ENCODE measurements at regions not wholly inside any gene's neighbourhood (a gene's known extent, or its start where the extent isn't known, plus 50 kb on each side); places are given as distances from the start of the nearest gene placed in this dataset.
"Not testable (repeated sequence)": the region's sequence is repeated elsewhere in the genome, so short reads cannot be mapped to it uniquely, and the experiment has no call there.

- no peak for DNase-seq (ENCODE audit: low spot score)
These were observed 1130.1 kb upstream of the CELF4 start for GRCh38 chr18:38695559-38696280.

DNA sequence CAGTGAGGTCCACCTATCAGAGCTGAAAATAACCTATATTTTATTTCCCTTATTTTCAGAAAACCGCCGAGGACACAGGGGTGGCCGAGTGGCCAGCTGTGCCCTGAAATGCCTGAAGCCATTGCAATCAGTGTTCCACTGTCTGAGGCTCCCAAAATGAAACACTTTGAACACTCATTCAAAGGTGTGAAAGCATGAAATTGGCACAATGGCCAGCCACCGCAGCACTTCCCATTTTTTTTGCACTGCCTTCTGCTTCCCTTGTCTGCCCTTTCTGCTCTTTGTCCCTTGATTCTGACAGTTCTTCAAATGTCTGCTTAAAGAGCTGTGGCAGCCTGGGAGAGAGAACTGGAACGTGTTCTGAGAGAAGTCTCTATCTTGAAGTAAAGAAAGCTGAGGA is 1127.5 kb upstream of the CELF4 start:
- no peak for DNase-seq (ENCODE audit: low spot score)

DNA sequence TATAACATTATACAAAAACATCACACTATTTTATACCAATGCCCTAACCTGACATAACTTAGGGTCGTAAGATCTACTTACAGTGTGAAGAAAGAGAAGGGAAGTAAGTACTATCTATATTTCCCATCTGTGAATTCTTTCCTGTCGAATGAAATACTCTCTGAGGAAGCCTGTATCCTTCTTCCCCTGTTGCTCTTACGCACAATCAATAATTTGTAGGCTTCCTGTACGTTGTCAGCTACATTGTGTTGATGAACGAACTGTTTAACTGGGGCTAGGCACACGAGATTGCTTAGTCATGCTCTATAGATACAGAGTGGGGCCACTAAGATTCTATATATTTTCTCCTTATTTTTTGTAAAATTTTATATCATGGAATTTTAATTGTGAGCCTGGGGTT is 1125.0 kb upstream of the CELF4 start:
- DNase-seq (ENCODE audit: low spot score): no peak

DNA sequence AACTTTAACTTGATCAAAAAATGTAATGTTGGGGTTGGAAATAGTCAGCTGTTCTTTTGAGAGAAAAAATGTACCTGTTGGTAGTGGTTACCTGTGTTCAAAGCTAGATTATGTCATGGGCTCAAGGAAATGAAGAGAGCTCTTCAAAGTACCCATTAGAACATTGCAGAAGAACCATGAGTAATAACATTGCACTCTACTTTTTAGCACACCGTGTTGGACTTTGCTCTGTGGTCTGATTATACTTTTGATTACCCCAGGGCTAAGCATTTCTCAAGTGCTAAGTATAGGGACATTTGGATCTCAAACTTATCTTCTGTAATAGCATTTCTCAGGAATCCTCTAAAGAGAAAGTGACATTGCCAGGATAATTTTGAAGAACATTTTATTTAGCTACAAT is 1122.8 kb upstream of the CELF4 start:
- no peak for DNase-seq (ENCODE audit: low spot score)

DNA sequence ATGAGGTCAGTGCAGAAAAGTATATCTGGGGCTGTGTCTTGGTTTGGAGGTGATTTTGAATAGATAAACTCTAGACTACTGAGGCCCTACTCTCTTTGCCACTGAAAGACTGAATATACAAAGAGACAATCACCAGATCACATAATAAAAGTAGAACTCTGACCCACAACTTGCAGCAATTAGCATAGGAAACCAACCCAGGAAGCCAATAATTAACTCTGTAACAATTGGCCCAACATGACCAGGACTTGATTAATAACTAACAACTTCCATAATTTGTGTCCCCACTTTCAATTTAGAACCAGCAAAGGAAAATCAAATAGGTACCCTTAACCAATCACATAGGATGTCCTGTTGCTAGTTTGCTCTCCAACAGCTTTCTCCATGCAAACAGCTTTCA is 1104.9 kb upstream of the CELF4 start:
- DNase-seq (ENCODE audit: low spot score): no peak

DNA sequence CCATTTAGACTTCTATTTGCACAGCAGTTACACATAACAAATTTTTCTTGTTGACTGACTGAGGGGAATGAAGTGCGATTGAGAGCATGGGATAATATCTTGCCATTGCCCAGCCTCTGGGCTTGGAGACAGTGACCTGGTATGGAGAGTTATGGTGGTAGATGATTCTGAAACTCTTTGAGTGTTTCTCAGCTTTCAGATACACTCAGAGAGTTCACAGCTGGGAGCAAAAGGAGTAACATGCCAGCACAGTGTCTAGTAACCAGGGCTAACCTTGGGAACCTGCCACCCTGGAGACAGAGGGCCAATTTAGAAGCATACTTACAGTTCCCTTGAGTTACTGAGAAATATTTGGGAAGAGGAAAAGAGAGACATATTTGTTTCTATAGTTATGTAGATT is 1099.3 kb upstream of the CELF4 start:
- no peak for DNase-seq (ENCODE audit: low spot score)

DNA sequence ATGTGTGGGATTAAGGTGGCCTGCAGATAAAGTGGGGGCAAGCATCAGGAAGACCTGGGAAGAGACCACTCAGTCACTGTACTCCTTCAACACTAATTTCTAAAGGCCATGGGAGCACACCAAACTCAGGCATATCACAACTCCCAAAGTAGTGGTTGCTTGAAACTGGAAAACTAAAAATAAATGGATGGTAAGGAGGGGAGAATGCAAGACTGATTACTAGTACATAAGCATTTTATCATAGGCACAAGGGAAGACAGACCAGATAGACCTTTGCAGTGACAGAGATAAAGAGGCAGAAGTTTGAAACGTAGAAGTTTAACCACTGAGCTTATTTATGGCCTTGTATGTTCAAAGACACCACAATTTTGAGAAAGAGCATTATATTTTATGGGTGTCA is 1098.1 kb upstream of the CELF4 start:
- DNase-seq (ENCODE audit: low spot score): no peak

DNA sequence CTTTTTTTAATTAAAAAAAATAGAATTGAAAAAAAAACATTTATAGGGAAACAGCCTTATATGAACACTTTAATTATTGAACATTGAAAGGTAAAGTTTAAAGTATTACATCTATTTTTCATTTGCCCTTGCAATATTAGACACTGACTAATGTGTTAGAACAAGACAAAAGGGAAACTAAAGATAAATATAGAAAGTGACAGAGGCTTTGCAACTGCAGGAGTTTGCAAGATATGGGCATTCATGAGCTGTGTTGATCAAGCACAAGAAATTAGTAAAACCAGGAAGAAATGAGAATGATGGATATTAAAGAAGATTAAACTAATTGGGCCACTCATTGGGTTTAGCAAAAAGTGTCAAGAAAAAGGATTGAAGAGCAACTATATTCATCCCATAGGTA is 1097.7 kb upstream of the CELF4 start:
- DNase-seq (ENCODE audit: low spot score): no peak

- peak; percentile 6 for DNase-seq (ENCODE audit: low spot score)
These were observed 1089.3 kb upstream of the CELF4 start for GRCh38 chr18:38654946-38655345.

- DNase-seq (ENCODE audit: low spot score): peak; percentile 16
These were observed 1086.1 kb upstream of the CELF4 start for GRCh38 chr18:38651736-38652135.

- no peak for DNase-seq (ENCODE audit: low spot score)
These were observed 1082.6 kb upstream of the CELF4 start for GRCh38 chr18:38648179-38648578.

GRCh38 chr18:38646296-38646695 is 1080.7 kb upstream of the CELF4 start:
- no peak for DNase-seq (ENCODE audit: low spot score)

- no peak for DNase-seq (ENCODE audit: low spot score)
These were observed 1079.5 kb upstream of the CELF4 start for GRCh38 chr18:38644875-38645641.

- DNase-seq (ENCODE audit: low spot score): no peak
These were observed 1077.1 kb upstream of the CELF4 start for GRCh38 chr18:38642711-38643110.

- not testable (repeated sequence) for DNase-seq (ENCODE audit: low spot score)
These were observed 1074.1 kb upstream of the CELF4 start for GRCh38 chr18:38639700-38640099.

DNA sequence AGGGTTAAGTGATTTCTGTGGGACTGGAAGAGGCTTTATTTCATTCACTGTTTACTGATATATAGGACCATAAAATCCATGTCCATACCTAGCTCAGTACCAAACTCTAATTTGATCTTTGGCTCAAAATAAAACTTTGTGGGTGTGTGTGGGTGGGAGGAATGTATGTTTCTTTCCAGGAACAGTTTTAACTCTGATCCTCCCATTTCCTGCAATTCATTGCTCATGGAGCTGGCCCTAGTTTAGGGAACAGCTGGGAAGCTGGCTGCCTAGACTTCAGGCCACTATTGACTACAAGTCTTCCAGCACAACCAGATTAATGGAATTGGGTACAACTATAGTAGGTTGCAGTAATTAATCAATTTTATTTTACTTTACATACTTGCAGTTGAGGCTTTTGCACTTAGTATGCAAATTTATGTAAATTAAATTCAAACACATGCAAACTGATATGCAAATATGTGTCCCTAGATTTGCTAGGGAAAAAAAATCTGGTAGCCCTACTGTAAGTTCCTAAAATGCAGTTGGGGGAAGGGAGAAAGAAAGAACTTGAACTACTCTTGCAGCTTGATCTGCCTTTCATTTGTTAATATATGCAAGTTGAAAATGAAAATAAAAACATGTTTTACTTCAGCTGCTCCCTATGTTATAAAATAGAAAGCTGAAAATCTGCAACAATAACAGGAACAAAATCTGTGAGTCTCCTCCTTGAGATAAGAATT is 1070.3 kb upstream of the CELF4 start:
- DNase-seq (ENCODE audit: low spot score): no peak

DNA sequence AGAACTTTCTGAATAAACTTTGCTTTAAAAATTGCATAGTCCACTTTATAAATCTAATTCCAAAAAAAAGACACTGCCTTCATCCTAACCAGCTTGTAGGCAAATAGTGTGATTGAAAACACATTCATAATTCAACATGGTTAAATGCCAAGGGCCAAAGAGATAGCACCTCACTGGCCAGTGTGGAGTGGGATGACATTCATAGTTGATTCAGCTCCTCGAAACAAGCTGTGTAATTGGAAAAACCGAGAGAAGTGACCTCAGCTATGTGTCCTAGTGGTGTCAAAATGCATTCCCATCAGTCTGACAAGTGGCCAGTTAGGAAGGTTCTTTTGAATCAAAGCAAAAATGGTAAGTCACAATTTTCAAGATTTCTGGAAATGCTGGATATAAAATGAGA is 1068.5 kb upstream of the CELF4 start:
- no peak for DNase-seq (ENCODE audit: low spot score)

GRCh38 chr18:38633333-38633732 is 1067.7 kb upstream of the CELF4 start:
- no peak for DNase-seq (ENCODE audit: low spot score)

DNA sequence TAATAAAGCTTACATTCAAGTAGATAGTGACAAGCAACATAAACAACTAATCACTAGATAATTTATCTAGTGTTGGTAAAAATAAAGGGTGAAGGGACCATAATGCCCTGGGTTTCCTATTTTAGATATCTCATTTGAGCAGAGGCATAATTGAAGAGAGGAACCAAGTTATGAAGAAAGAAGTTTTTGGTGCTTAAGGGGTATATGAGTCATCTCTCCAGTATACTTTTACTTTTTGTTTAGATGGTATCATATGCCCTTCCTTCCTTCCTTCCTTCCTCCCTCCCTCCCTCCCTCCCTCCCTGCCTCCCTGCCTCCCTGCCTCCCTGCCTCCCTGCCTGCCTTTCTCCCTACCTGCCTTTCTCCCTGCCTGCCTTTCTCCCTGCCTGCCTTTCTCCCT is 1053.5 kb upstream of the CELF4 start:
- no peak for DNase-seq (ENCODE audit: low spot score)

- no peak for DNase-seq (ENCODE audit: low spot score)
These were observed 1050.7 kb upstream of the CELF4 start for GRCh38 chr18:38616306-38616705.

- no peak for DNase-seq (ENCODE audit: low spot score)
These were observed 1047.3 kb upstream of the CELF4 start for GRCh38 chr18:38612904-38613303.

GRCh38 chr18:38611036-38611964 is 1045.7 kb upstream of the CELF4 start:
- DNase-seq (ENCODE audit: low spot score): no peak

Measured in Ammon's horn (tissue), 1 donor.